ENCODE measurements at regions not wholly inside any gene's neighbourhood (a gene's known extent, or its start where the extent isn't known, plus 50 kb on each side); places are given as distances from the start of the nearest gene placed in this dataset.

DNA sequence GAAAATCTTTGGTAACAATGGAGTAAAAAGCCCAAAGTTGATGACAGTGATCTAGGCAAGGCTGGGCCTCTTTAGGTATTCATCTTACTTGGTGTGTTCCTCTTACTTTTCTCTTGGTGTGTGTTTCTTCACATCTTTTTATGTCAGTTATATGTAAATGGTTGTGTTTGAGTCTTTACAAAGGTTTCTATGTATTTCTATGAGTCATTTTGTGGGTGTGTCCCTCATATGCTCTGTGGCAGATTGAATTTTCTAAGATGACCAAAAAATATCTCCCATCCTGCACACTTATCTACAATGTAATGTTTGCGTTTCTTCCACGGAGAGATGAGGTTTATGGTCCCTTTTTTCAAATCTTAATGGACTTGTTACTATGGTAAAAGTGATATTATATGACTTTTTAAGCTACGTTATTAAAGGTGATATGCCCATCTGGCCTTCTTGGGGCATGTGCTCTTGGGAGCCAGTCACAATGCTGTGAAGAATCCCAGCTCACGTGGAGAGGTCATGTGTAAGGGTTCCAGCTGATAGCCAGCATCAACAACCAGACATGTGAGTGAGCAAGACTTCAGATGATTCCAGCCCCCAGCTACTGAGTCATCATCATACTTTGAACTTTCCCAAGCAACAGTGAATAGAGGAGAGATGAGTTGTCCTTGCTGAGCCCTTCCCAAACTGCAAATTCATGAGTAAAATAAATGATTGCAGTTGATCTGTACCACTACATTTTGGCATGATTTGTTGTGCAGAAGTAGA is 126.9 kb downstream of the CBLL2 start:
- Histone ChIP-seq H3K14ac (ENCODE audit: insufficient read depth, low read length) (no peak overlapping the region), H3K9me3 (ENCODE audit: control insufficient read depth, low read depth, low read length) (no peaks in the 10 kb centered on the region), H3T11ph (ENCODE audit: low read length) (no peak overlapping the region), H3K4ac (ENCODE audit: low read depth, low read length) (no peak overlapping the region), H2BK12ac (ENCODE audit: insufficient read length, low read depth, low read length) (no peak overlapping the region), H4K91ac (ENCODE audit: insufficient read length, low read depth, low read length) (no peak overlapping the region), H2BK20ac (ENCODE audit: low read depth, low read length, poor library complexity, severe bottlenecking) (no peak overlapping the region), H2BK120ac (ENCODE audit: low read depth, low read length, poor library complexity, severe bottlenecking) (no peak overlapping the region), H3K79me2 (ENCODE audit: insufficient read depth, low read length) (no peaks in the 10 kb centered on the region), H2AK5ac (ENCODE audit: insufficient read length, low read length) (no peak overlapping the region), H2BK5ac (ENCODE audit: insufficient read length, low read length) (no peak overlapping the region), H3K9ac (ENCODE audit: extremely low read depth, insufficient read length, low read length) (no peak overlapping the region), H4K20me1 (ENCODE audit: control insufficient read depth, insufficient read depth, insufficient read length) (no peaks in the 10 kb centered on the region), H3K56ac (ENCODE audit: insufficient read length, low read depth, low read length) (no peak overlapping the region), H3K4me2 (ENCODE audit: insufficient read depth, insufficient read length, low read length) (no peak overlapping the region), H3K27ac (ENCODE audit: insufficient read length, low read depth, low read length) (no peak overlapping the region), H3K23me2 (ENCODE audit: insufficient read length, low read depth, low read length, poor library complexity, severe bottlenecking) (no peaks in the 10 kb centered on the region), H3K27me3 (ENCODE audit: insufficient read depth, low read length) (no peaks in the 10 kb centered on the region), H3K23ac (ENCODE audit: insufficient read length, low read depth, low read length) (no peak overlapping the region), H3K79me1 (ENCODE audit: insufficient read depth, low read depth, low read length, poor library complexity, severe bottlenecking) (no peaks in the 10 kb centered on the region), H2AFZ (ENCODE audit: low read length) (no peak overlapping the region), H3K18ac (ENCODE audit: insufficient read length, low read depth, low read length) (no peak overlapping the region), H3K4me1 (ENCODE audit: insufficient read depth, low read length) (no peaks in the 10 kb centered on the region), H2BK15ac (ENCODE audit: low read depth, low read length) (no peak overlapping the region), H4K8ac (replicated peaks; ENCODE audit: insufficient read length, low read depth, low read length) (no peak overlapping the region), H4K5ac (ENCODE audit: insufficient read length, low read depth, low read length) (no peak overlapping the region)
- Mint-ChIP-seq H3K27ac (no peak overlapping the region), H3K36me3 (ENCODE audit: insufficient read depth in 1 of 3, low read depth in 3 of 3) (no peaks in the 10 kb centered on the region), H3K9me3 (peaks cover 0 to 39% of the 10 kb centered on the region in 2 experiments; a peak in 3 of 5 replicates), H3K4me3 (no peak overlapping the region), H3K4me1 (no peaks in the 10 kb centered on the region), H3K27me3 (ENCODE audit: low read depth) (no peaks in the 10 kb centered on the region; the same call in 1 of the 2 replicates)
- TF ChIP-seq, protein P1, sequence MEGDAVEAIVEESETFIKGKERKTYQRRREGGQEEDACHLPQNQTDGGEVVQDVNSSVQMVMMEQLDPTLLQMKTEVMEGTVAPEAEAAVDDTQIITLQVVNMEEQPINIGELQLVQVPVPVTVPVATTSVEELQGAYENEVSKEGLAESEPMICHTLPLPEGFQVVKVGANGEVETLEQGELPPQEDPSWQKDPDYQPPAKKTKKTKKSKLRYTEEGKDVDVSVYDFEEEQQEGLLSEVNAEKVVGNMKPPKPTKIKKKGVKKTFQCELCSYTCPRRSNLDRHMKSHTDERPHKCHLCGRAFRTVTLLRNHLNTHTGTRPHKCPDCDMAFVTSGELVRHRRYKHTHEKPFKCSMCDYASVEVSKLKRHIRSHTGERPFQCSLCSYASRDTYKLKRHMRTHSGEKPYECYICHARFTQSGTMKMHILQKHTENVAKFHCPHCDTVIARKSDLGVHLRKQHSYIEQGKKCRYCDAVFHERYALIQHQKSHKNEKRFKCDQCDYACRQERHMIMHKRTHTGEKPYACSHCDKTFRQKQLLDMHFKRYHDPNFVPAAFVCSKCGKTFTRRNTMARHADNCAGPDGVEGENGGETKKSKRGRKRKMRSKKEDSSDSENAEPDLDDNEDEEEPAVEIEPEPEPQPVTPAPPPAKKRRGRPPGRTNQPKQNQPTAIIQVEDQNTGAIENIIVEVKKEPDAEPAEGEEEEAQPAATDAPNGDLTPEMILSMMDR (conservative IDR thresholded peaks at IDR 0.05): no peak
- WGBS (ENCODE audit: extremely low coverage, insufficient read length, low lambda C conversion rate): no CpG with 5 or more reads among the region's 4 CpGs
- no peak for DNase-seq
